Stimulated activated CD8-positive, alpha-beta memory T cell treated with anti-CD3 and anti-CD28 coated beads, Interleukin-2, amount 100 ng/mL, for 48 hours (primary cell): ENCODE measurements at regions not wholly inside any gene's neighbourhood (a gene's known extent, or its start where the extent isn't known, plus 50 kb on each side); places are given as distances from the start of the nearest gene placed in this dataset.
"Not testable (repeated sequence)": the region's sequence is repeated elsewhere in the genome, so short reads cannot be mapped to it uniquely, and the experiment has no call there.

Experiments
- DNase-seq, 2 donors: peaks; one replicate each; pipeline ENCODE4 v3.0.0-alpha.2; 2020; ENCODE audit warnings: low read depth in 2 of 2

DNA sequence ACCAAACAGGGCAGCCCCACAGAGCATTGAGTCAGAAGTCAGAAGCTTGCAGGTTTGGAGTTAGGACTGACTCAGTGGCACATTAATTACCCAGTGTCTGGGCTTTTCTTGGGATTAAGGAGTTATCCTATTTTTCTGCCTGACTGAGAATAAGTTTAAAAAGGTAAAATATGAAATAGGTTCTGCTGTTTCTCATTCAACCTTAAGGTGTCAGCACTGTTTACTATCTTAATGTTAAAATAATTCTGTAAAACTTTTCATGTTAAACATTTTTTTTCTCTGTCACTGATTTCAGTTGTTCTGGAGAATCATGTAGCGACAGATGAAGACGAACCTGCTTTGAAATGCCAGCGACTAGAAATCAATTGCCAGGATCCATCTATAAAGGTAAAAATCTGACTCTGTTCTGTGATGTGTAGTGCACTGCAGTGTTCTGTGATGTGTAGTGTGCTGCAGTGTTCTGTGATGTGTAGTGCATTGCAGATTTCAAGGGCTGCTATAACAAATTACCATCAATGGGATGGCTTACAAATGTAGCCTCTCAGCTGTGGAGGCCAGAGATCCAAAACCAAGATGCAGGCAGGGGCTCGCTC lies 128.0 kb downstream of the LAT start:
- DNase-seq = no peak

GRCh38 chr16:29111901-29112680 lies 127.2 kb downstream of the LAT start:
- not testable (repeated sequence) for DNase-seq

GRCh38 chr16:29111421-29111820 lies 126.6 kb downstream of the LAT start:
- DNase-seq = no peak

- not testable (repeated sequence) for DNase-seq
Measured at GRCh38 chr16:29108625-29109169, 123.8 kb downstream of the LAT start.

DNA sequence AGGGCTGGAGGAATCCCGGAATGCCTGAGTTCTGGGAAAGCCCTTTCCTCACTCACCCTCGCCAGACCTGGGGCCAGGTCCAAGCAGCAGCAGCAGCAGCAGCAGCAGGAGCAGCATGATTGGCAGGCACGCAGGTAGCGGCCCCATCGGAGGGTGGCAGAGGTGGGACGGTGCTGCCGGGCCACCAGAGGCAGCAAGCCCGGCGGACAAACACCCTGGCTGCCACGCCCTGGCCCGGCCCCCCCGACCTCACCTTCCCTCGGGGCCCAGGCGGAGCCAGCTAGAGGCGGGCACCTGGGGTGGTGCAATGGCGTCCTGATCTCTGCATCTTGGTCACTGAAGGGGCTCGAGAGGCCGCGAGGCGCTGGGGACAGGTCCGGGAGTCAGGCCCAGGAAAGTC lies 122.4 kb downstream of the LAT start:
- DNase-seq = no peak

- DNase-seq = not testable (repeated sequence)
Measured at GRCh38 chr16:29106259-29106908, 121.5 kb downstream of the LAT start.

DNA sequence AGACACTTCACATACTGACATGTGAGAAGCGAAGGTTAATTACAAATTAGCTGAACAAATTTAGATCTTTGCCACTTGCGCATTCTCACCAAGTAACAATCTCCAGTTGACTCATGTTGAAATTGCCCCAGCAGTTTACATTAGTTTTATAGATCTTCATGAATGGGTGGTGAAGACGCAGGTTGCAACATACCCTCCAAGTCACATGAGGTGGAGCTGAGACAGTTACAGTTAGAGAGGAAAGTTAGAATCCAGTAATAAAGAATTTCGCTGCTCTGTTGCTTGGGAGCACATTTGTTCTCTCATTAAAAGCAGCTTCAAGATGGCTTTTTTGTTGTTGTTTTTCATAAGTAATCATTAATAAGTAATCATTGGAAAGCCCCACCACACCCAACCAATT lies 119.7 kb downstream of the LAT start:
- DNase-seq = not testable (repeated sequence)

DNA sequence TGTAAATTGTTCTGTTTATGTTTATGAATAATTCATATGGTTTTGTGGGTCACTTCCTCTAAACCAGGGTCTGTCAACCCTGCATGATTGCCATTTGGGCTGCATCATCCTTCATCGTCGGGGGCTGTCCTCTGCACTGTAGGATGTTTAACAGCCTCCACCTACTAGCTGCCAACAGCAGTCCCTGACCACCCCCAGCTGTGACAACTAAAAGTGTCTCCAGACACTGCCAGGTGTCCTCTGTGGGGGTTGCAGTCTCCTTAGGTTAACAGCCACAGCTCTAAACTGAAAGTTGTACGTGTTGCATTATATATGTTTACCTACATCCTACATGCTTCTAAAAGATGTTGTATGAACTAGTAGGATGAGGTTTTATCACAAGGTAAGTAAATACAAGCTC lies 113.1 kb downstream of the LAT start:
- not testable (repeated sequence) for DNase-seq

- not testable (repeated sequence) for DNase-seq
Measured at GRCh38 chr16:29094729-29095624, 110.1 kb downstream of the LAT start.

DNA sequence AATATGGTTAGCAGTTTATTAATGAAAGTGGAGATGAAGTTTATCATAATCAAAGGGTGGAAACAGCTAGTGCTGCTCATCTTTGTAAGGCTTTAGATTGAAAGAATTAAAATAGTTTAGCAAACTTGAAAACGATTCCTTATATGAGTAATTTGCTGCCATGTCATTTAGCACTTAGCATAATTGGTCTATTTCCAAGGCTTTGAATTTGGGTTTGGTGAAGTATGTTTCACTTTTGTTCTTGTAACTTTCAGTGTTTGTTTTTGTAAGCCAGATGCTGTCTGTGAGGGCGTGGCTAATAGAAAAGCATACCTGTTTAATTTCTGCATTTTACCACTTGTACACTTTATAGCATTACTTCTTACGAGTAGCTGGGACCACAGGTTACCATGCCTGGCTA lies 109.5 kb downstream of the LAT start:
- DNase-seq = not testable (repeated sequence)

GRCh38 chr16:29089679-29090078 lies 104.8 kb downstream of the LAT start:
- DNase-seq = not testable (repeated sequence)

DNA sequence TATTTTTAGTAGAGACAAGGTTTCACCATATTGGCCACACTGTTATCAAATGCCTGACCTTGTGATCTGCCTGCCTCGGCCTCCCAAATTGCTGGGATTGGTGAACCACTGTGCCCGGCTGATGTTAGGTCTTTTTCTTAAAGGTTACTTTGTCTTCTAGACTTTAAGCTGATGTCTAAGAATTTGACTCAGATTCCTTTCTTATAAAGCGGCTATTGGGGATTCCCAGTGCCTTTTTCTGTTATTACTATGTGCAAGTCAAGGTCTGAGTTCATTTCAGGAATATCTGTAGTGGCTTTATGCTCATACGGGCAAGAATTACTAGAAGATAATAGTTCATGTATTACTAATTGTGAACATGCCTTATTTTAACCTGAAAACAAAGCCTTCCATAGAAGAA lies 102.8 kb downstream of the LAT start:
- not testable (repeated sequence) for DNase-seq

- peak; percentile 8 to 16 for DNase-seq
Measured at GRCh38 chr16:29081829-29082639, 97.2 kb downstream of the LAT start.

GRCh38 chr16:29074554-29075402 lies 89.9 kb downstream of the LAT start:
- DNase-seq = peak in 1 of 2 donors; percentile 18

- DNase-seq = not testable (repeated sequence)
Measured at GRCh38 chr16:29062235-29062634, 77.4 kb downstream of the LAT start.

GRCh38 chr16:29061467-29061921 lies 76.6 kb downstream of the LAT start:
- DNase-seq = not testable (repeated sequence)

- DNase-seq = not testable (repeated sequence)
Measured at GRCh38 chr16:29060022-29060810, 75.4 kb downstream of the LAT start.

- DNase-seq = not testable (repeated sequence)
Measured at GRCh38 chr16:29059575-29059974, 74.7 kb downstream of the LAT start.
